CD4-positive, alpha-beta T cell treated with Interleukin-6 at 100 ng/mL for 8 hours (primary cell): ENCODE measurements at regions not wholly inside any gene's neighbourhood (a gene's known extent, or its start where the extent isn't known, plus 50 kb on each side); places are given as distances from the start of the nearest gene placed in this dataset.
"Not testable (repeated sequence)": the region's sequence is repeated elsewhere in the genome, so short reads cannot be mapped to it uniquely, and the experiment has no call there.

ENCODE experiments used
- DNase-seq: peaks from one replicate; pipeline ENCODE4 v3.0.0-alpha.2; 2020; ENCODE audit warnings: mixed read lengths, low spot score

- no peak for DNase-seq
Observed at GRCh38 chr9:30301271-30301963, 2083.0 kb upstream of the ACO1 start.

DNA sequence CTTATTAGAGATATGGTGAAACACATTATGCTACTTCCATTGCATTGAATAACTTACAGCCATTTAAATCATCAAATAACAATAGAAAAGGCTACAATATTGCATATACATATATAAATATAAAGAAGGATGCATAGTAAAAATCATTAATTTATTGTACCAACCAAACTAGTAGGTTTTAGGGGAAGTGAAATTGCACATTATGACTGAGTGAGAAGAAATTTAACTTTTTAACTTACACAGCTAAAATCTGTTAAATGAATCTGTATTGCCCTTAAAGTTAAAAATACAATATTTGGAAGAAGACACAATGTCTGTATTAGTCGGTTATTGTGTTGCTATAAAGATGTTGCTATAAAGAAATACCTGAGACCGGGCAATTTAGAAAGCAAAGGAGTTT is 2073.7 kb upstream of the ACO1 start:
- no peak for DNase-seq

DNA sequence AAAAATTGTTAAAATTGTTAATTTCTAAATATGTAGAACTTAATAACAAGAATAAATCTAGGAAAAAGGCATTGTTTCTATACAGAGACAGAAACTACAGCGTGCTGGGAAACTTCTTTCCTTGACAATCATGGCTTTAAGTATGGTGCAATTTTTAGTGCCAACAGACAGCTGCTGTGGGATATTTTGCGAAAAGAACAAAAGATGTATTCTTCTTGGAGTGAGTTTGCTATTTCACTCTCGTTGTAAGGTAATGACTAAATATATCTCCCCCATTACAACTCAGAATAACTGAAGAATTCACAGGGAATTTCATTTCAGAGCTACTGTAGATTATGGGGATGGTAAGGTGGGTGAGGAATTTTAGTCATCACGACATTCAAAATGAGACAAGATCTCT is 2055.0 kb upstream of the ACO1 start:
- DNase-seq, result no peak

DNA sequence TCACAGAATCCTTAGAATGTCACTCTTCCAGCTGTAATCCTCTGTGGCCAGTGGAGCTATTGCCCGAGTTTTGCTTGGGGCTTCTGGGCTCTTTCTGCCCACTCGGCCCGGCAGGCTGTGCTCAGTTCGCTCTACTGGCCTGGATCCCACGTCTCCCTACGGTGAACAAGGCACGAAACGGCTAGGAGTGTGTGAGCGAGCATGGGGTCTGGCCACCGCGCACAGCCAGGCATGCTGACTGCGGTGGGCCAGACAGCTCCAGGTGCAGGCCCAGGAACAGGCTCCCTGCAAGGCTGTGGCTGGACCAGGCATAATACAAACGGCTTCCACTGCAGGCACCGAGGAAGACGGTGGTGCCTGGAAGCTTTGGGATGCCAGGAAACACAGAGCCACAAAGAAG is 2035.5 kb upstream of the ACO1 start:
- DNase-seq, result no peak

- no peak for DNase-seq
Observed at GRCh38 chr9:30349526-30350513, 2034.6 kb upstream of the ACO1 start.

DNA sequence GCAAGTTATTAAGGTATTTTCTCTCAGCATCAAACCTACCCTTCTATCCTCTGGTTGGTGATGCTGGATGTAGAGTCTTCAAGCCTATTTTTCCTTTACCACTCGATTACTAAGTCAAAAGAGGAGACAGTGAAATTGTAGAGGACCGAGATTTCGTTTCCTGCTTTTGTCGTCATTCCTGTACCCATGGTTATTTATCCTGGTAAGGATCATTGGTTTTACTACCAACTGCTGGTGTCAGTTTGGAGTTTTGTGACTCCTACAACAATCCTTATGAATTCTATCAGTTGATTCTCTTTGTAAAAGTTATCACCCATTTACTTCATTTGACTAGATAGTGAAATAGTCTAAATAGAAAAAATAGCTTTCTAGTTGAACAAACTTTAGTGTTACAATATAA is 2028.2 kb upstream of the ACO1 start:
- DNase-seq, result no peak

DNA sequence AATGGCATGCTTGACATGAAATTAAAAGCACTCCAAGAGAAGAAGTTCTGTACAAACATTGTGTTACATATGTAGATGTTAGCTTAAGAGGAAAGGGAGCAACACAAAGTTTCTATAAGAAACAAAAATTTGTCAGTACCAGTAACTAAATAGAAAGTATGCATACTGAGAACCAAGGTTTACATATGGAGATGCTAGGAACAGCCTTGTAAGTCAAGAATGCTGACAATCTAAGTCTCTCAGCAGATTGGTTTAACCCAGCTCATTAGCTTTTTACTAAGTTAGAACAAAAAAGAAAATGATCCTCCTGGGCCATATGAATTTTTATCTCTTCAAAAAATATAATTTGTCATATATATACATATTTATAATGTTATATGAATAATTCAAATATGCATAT is 2022.1 kb upstream of the ACO1 start:
- DNase-seq, result no peak

DNA sequence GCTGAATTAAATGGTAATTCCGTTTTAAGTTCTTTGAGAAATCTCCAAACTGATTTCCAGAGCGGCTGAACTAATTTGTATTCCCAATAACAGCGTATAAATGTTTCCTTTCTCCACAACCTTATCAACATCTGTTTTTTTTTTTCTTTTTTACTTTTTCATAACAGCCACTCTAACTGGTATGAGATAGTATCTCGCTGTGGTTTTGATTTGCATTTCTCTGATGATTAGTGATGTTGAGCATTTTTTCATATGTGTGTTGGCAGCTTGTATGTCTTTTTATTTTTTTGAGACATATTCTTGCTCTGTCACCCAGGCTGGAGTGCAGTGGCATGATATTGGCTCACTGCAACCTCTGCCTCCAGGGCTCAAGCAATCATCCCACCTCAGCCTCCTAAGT is 2018.3 kb upstream of the ACO1 start:
- not testable (repeated sequence) for DNase-seq

- DNase-seq, result no peak
Observed at GRCh38 chr9:30382271-30382670, 2002.2 kb upstream of the ACO1 start.

- no peak for DNase-seq
Observed at GRCh38 chr9:30410273-30410672, 1974.2 kb upstream of the ACO1 start.

DNA sequence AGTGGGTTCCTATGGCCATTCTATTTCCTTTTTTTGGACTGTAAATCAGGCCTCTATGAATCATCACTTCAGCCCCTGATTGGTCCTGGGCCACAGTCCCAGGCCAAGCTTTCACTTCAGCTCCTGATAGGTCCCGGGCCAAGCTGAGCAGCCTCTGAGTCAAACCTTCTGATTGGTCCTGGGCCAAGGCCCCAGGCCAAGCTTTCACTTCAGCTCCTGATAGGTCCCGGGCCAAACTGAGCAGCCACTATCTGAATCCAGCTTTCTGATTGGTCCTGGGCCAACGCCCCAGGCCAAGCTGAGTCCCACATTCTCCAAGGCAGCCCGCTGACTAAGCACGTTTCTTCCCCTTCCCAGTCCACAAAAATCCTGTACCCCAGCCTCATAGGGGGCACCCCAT is 1972.9 kb upstream of the ACO1 start:
- no peak for DNase-seq

DNA sequence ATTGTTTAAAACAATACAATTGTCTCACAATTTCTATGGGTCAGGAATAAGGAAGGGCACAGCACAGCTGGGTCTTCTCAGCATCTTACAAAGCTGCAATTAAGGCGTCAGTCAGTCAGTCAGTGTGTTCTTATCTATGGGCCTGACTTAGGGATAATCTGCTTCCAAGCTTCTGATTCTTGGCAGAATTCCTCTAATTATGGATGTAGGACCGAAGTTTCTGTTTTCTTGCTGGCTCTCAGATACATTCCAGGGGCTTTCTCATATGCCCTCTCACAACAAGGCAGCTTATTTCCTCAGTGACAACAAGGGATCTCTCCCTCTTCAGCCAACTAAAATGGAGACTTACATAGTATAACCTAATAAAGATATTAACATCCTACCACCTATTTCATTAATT is 1925.3 kb upstream of the ACO1 start:
- DNase-seq, result no peak

DNA sequence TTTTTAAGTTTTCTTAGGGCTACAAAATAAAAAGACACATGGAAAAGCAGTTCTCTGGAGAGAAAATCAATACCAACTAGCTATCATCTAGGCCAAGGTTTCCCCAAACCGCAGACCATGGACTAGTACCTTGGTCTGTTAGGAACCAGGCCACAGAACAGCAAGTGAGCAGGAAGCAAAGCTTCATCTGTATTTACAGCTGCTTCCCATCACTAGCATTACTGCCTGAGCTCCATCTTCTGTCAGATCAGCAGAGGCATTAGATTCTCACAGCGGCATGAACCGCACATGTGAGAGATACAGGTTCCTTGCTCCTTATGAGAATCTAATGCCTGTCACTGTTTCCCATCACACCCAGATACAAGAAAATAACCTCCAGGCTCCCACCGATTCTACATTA is 1907.6 kb upstream of the ACO1 start:
- no peak for DNase-seq

- DNase-seq, result no peak
Observed at GRCh38 chr9:30478684-30479083, 1905.8 kb upstream of the ACO1 start.

- DNase-seq, result no peak
Observed at GRCh38 chr9:30482499-30482898, 1901.9 kb upstream of the ACO1 start.

DNA sequence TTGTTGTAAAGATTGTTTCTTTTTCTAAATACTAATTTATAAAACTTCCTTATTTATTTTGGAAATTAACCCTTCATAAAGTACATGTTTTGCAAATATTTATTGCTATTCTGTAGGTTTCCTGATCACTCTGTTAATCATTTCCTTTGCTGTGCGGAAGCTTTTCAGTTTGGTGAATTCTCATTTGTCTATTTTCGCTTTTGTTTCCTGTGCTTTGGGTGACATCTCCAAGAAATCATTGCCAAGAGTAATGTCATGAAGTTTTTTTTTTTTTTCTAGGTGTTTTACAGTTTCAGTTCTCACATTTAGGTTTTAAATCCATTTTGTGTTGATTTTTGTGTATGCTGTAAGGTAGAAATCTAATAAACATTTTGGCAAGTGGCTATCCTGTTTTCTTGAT is 1899.8 kb upstream of the ACO1 start:
- no peak for DNase-seq

DNA sequence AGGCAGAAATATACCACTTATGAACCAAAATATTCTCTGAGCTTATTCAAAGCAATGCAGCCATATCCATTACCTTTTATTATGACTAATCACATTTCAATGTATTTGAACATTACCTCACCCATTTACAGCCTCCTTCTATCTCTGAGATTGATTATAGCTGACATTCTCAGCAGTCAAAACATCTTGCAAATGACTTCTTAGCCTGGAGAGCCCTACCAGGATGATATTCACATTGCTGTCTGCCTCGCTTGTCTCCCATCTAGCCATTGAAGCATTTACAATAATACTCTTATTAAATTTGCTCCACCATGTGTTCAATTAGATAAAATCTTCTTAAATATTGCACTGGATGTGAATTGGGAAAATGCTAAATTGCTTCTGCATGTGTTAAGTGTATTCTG is 1879.9 kb upstream of the ACO1 start:
- DNase-seq, result no peak

GRCh38 chr9:30505311-30505710 is 1879.1 kb upstream of the ACO1 start:
- no peak for DNase-seq

GRCh38 chr9:30506749-30507148 is 1877.7 kb upstream of the ACO1 start:
- DNase-seq, result no peak

DNA sequence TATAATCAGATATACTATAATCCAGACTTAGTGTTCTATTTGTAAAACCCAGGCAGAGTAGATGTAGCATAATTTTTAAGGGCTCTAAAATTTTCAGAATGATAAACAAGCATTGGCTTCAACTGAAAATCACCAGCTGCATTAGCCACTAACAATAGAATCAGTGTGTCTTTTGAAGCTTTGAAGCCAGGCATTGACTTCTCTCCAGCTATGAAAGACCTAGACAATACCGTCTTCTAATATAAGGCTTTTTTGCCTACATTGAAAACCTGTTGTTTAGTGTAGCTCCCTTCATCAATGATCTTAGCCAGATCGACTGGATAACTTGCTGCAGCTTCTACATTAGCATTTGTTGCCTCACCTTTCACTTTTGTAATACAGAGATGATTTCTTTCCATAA is 1877.3 kb upstream of the ACO1 start:
- no peak for DNase-seq

DNA sequence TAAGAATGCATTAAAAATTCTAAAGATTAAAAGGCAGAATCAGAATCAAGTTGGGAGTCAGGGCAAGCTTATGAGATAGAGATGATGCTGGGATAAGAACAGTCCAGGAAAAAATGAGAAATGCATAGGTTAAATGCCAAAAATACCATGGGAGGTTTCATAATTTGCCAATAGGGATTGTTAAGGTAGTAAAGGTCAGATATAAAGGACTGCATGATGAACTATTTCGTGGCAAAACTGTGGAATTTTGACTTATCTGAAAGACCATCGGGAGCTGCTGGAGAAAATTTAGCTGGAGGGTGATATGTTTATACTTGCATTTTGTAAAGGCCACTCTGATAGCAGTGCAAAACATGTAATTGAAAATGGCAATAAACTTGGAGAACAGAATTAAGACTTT is 1872.8 kb upstream of the ACO1 start:
- no peak for DNase-seq

DNA sequence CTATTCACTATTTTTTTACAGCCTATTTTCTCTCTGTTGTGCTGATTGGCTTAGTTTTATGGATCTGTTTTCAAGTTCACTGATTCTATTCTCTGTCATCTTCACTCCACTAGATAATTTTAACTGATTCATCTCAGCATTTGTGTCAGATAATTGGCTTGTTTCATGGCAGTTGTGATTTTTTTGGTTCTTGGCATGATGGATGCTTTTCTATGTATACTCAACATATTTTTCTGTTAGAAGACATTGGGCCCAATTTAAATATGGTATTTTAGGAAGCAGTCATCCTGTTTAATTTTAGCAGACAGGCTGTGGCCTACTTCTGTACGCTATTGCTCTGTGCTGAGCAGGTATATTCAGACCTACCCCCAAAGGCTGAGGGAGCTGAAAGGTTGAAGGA is 1865.3 kb upstream of the ACO1 start:
- DNase-seq, result no peak

DNA sequence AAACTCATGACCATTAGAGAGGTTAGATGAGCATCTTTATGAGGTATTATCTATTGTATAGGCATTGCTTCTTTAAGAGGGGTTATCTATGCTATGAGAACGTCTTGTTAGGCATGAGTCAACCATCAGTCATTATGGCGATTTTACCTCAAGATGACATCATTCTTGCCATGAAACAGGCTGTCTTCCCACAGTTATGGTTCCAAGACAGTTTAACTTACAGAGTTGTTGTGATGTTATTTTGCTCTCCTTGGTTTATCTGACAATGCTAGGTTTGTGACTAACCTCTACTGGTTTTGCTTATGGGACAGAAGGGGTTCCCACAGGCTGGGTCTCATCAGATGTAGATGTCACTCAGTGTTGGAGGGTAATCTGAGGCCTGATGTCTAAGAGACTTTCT is 1864.7 kb upstream of the ACO1 start:
- DNase-seq, result no peak

- DNase-seq, result no peak
Observed at GRCh38 chr9:30522061-30522460, 1862.4 kb upstream of the ACO1 start.
